ENCODE measurements at regions not wholly inside any gene's neighbourhood (a gene's known extent, or its start where the extent isn't known, plus 50 kb on each side); places are given as distances from the start of the nearest gene placed in this dataset.

GRCh38 chr17:27396045-27396444 is 60.2 kb upstream of the KSR1 start:
- no peak for DNase-seq

GRCh38 chr17:27396941-27397340 is 59.3 kb upstream of the KSR1 start:
- DNase-seq: no peak

GRCh38 chr17:27398691-27399090 is 57.6 kb upstream of the KSR1 start:
- DNase-seq: no peak

- DNase-seq: no peak
Measured at GRCh38 chr17:27400991-27401390, 55.3 kb upstream of the KSR1 start.

GRCh38 chr17:27402943-27403342 is 53.3 kb upstream of the KSR1 start:
- DNase-seq: no peak

- no peak for DNase-seq
Measured at GRCh38 chr17:27403480-27404005, 52.7 kb upstream of the KSR1 start.

GRCh38 chr17:27404676-27405075 is 51.6 kb upstream of the KSR1 start:
- no peak for DNase-seq
